ENCODE measurements at regions not wholly inside any gene's neighbourhood (a gene's known extent, or its start where the extent isn't known, plus 50 kb on each side); places are given as distances from the start of the nearest gene placed in this dataset.

DNA sequence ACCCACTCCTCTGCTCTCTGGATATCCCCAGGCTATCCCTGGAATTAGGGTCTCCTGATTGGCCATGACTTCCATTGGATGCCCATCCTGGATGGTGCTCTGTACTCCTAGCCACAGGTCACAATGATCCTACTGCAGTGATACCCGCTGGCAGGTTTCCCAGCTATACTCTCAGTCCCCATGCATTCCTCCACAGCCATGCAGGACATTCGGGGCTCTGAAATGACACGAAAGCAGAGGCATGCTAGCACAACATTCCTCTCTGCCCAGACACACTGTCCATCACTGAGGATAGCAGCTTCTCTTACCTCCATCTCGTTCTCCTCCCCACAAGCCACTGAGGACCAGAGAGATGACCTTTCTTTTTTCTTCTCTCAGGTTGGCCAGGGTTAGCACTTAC lies 51.7 kb upstream of the SPATS2L start:
- DNase-seq, result no peak

DNA sequence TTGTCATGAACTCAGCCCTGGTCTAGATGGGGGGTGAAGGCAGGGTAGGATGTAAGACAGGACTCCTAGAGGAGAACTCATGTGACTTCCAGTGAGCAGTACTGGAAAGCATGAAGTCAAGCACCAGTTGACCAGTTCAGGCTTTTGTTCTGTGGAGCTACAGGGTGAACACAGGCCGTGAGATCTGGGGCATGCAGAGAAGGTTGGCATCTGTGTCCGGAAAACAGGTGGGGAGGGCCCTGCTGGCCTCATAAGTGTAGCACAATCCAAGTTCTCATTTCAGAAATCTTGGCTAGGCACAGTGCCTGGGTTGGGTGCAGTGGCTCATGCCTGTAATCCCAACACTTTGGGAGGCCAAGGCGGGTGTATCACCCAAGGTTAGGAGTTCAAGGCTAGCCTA lies 50.9 kb upstream of the SPATS2L start:
- no peak for DNase-seq
